KOPT-K1 (cell line): ENCODE measurements at regions not wholly inside any gene's neighbourhood (a gene's known extent, or its start where the extent isn't known, plus 50 kb on each side); places are given as distances from the start of the nearest gene placed in this dataset.

Source experiments
- H3K27ac ChIP-seq: fragments of 200-600 bp; sonication (generic); 2 replicates; pipeline ENCODE4 v1.5.1; 2016; ENCODE audit warnings: antibody characterized with exemption, mild to moderate bottlenecking, low read depth, low read length; ENCODE audit not compliant: poor library complexity, severe bottlenecking
- H3K36me3 ChIP-seq: fragments of 200-600 bp; sonication (generic); 2 replicates; pipeline ENCODE4 v1.5.1; 2017; ENCODE audit warnings: antibody characterized with exemption, mild to moderate bottlenecking, low read length, moderate library complexity; ENCODE audit not compliant: insufficient read depth
- H3K9me3 ChIP-seq: fragments of 200-600 bp; sonication (generic); 2 replicates; pipeline ENCODE4 v1.5.1; 2017; ENCODE audit warnings: antibody characterized with exemption, low read length, mild to moderate bottlenecking; ENCODE audit not compliant: insufficient read depth, poor library complexity, severe bottlenecking

DNA sequence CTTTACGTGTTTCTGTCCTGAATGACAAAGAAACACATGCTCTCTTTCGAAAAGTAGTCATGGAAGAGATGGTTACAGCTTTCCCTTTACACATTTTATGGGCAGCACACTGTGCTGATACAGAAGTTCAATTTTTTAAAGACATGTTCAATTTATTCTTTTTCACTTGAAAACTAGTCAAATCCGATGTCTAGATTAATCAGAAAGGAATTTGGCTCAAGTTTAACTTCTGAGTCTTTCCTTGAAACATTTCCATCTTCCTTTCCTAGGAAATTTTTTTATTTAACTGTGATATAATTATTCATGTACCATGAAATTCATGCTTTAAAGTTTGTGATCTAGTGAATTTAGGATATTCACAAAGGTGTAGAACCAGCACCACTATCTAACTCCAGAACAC is 360.1 kb downstream of the TNS3 start:
- no peaks in the 10 kb centered on the region for H3K36me3 ChIP-seq
- H3K27ac ChIP-seq = no peak overlapping the region
- H3K9me3 ChIP-seq = no peaks in the 10 kb centered on the region

DNA sequence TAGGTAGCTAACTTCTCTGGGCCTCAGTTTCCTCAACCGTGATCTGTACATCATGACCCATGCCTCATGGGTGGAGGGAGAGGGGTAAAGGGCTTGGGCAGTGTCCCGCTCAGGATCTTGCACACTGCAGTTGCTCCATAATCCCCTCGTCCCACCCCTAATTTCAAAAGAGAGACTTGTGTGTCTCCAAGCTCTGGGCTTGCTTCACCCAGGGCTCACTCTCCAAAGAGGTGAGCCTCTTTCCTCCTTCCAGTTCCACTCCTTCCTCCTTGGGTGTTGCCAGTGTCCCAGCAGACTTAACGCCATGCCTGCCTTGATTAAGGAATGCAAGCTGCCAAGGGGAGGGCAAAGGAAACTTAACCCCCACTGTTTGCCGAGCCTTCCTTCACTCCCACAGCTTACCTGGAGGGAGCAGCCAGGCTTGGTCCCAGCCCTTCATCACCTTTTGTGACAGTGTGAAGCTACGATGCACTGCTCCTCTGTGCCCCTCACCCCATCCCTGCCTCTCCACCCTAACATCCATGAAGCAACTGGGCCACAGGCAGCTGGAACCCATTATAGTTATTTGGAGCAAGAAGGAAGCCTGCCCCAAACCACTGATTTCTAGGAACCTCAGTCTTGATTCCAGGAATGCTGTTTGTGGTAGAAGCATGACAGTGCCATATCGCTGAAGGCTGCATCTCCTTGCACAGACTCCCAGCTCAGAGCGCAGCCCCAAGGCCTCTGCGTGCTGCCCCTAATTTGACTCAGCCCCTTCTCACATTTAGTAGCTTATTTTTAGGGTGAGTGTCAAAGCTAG is 363.3 kb downstream of the TNS3 start:
- Histone ChIP-seq H3K9me3 (no peaks in the 10 kb centered on the region), H3K36me3 (no peaks in the 10 kb centered on the region), H3K27ac (no peak overlapping the region)

DNA sequence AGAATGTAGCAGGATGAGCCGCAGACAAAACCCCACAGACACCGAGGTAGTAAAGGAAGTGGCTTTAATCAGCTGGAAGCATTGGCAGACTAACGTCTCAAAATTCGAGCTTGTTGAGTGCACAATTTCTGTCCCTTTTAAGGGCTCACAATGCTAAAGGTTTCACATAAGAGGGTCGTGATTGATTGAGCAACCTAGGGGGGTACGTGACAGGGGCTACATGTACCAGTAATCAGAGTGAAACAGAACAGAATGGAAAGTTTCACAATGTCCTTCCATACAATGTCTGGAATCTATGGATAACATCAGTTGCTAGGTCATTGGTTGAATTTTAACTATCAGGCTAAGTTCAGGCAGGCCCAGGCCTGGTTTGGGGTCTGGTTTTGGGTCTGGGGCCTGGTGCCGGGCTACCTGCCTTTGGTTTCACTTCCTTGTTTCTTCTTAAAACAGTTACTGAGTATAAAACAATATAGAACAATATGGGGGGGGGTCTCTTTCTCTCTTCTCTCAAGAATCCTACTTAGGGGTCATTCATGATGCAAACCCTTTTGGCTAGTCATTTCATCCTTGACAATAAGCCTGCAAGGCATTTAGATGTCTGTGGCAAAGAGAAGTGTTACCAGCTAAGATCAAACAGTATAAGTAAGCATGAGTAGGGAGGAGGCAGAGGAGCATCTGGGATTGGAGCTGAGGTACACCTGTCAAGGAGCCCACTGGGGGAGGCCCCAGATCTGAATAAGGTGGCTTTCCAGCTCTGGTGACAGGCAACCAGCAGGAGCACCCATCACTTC is 364.1 kb downstream of the TNS3 start:
- Histone ChIP-seq H3K9me3 (no peaks in the 10 kb centered on the region), H3K27ac (no peak overlapping the region), H3K36me3 (no peaks in the 10 kb centered on the region)

DNA sequence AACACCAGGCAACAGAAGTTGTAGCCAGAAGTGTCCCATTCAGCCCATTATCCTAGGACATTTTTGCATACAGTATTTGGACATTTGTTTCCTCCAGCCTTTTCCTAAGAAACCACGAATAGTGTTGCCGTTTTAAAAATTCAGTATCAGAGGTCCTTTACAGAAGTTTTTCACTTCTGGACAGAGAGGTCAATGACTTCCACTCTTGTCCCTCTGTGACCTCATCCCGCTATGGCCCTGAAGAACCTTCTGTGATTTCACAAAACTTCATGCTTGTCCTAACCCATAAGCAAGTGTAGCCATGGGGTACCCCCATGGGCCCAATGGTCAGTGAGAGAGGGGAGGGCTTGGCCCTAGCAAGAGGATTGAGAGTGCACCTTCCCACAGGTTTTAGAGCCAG is 364.8 kb downstream of the TNS3 start:
- H3K36me3 ChIP-seq = no peaks in the 10 kb centered on the region

DNA sequence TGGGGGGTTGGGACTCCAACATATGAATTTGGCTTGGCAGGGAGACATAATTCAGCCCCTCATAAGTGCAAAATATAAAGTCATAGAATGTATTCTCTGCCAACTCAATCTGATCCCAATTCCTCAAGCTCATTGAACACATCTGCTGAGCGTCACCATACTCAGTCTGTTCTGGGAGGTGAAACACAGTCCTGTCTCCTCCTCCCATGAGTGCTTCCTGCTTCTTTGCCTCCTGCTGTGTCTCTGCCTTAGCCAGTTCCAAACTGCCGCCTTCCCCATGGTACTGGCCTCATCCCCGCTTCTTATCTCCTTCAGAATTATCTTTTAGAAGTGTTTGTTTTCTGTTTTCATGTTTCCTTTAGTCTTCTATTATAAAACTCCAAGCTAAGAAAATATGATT is 365.5 kb downstream of the TNS3 start:
- no peak overlapping the region for H3K27ac ChIP-seq

More for the DNA sequence above, 364.8 kb downstream of the TNS3 start:
- H3K27ac ChIP-seq = no peak overlapping the region
- H3K9me3 ChIP-seq = no peaks in the 10 kb centered on the region

DNA sequence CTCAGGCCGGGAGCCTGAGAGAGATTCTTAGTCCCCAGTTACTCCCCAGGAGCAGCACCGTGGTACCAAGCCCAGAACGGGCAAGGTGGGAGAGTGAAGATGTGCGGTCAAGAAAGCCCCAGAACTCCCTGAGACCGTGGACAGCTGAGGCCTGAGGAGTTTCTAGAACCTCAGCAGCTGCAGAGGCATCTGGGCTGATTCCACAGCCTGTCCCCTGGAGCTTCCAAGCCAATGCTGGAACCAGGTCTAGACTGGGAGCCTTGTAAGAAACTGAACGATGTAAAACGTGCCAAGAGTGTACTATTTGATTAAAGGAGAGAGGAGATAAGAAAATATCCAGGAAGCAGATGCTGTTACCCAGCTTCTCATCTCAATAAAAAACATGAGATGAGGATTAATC is 366.3 kb downstream of the TNS3 start:
- Histone ChIP-seq H3K9me3 (no peaks in the 10 kb centered on the region), H3K27ac (no peak overlapping the region), H3K36me3 (no peaks in the 10 kb centered on the region)

More for the DNA sequence above, 365.5 kb downstream of the TNS3 start:
- Histone ChIP-seq H3K9me3 (no peaks in the 10 kb centered on the region), H3K36me3 (no peaks in the 10 kb centered on the region)

DNA sequence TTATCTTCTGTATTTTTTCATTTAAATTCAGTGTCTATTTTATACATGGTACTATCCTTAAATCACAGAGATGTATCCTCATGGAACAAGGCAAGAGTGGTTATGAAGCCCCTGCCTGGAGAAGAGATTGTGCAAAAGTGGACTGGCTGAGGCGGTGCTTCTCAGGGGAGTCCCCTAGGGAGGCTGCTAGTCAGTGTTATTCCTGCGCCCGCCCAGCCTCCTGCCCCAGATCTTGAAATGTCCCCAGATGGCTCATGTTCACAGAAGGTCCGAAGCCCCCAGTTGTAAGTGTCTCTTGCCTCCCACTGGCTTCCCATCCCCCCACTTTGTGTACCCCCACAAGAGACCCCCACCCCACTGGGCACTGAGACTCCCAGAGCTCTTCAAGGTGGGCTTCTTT is 366.9 kb downstream of the TNS3 start:
- no peaks in the 10 kb centered on the region for H3K36me3 ChIP-seq
- no peaks in the 10 kb centered on the region for H3K9me3 ChIP-seq
- H3K27ac ChIP-seq = no peak overlapping the region

DNA sequence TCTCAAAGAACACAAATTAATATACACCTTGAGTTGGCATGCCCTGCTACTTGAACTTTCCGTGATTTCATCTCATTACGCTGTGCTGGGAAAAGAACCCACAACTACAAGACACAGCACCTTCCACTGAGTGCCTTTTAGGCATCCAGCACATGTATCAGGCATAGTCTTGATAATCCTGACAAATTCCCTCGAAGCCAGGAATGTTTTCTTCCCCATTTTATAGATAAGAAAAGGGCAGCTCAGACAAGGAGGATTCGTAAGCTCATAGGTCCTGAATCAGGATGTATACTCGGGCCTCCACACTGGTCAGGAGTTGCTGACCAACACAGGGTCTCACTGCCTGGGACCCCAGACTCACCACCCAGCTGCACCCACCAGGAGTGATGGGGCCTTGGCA is 368.6 kb downstream of the TNS3 start:
- no peak overlapping the region for H3K27ac ChIP-seq
- no peaks in the 10 kb centered on the region for H3K36me3 ChIP-seq
- H3K9me3 ChIP-seq = no peaks in the 10 kb centered on the region

DNA sequence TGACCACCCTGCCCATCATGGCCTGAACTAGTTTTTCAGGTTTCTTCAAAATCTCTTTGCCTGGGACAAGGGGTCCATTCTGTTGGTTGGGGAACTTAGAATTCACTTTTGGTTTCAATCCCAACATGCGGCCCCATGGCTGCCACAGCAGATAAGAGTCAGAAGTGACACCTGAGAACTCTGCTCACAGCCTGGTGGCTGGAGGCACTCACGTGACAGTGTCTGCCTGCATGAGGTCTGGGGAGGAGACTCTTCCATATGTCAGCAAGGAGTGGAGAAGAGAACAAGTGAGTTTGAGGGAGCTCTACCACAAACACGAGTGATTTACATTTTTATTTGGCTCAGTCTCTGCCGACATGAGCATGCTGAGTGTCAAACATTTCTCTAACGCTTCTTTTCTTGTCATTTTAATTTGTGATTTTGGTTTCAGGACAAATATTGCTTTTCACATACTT is 370.4 kb downstream of the TNS3 start:
- no peaks in the 10 kb centered on the region for H3K36me3 ChIP-seq

DNA sequence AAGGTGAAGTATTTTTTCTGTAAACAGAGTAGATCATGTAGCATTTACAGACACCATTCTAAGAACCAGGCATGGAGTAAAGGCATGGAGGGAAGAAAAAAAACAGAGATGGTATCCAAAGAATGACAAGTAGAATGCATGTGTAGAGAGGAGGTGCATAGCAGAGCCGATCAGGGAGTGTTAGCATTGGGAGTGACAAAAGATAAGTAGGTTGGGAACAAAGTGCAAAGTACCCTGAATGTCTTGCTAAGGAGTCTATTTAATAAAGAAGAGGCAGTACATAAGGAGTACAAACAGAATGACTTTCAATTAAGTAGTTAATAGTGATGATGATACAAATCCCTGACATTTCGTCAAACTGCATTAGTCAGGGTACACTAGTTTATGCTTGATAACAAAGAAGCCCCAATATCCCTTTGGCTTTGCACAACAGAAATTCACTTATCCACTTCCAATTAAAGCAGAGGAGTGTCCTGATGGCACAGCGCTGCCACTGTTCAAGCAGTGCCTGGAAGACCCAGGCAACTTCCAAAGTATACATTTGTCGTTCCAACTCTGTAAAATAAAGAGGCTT is 371.5 kb downstream of the TNS3 start:
- H3K27ac ChIP-seq = no peak overlapping the region
- H3K36me3 ChIP-seq = no peaks in the 10 kb centered on the region

More for the DNA sequence above, 370.4 kb downstream of the TNS3 start:
- Histone ChIP-seq H3K27ac (no peak overlapping the region), H3K9me3 (no peaks in the 10 kb centered on the region)

DNA sequence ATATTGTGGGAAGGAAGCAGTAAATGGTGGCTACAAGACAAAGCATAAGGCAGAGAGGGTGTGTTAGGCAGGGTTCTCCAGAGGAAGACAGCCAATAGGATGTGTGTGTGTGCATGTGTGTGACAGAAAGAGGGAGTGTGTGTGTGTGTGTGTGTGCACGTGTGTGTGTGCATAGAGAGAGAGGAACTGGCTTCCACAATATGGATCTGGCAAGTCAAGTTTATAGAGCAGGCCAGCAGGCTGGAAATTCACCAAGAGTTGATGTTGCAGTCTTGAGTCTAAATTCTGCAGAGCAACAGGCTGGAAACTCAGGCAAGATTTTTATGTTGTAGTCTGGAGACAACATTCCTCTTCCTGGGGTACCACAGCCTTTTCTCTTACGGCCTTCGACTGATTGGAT is 374.0 kb downstream of the TNS3 start:
- Histone ChIP-seq H3K36me3 (no peaks in the 10 kb centered on the region), H3K9me3 (no peaks in the 10 kb centered on the region)

More for the DNA sequence above, 371.5 kb downstream of the TNS3 start:
- no peaks in the 10 kb centered on the region for H3K9me3 ChIP-seq

DNA sequence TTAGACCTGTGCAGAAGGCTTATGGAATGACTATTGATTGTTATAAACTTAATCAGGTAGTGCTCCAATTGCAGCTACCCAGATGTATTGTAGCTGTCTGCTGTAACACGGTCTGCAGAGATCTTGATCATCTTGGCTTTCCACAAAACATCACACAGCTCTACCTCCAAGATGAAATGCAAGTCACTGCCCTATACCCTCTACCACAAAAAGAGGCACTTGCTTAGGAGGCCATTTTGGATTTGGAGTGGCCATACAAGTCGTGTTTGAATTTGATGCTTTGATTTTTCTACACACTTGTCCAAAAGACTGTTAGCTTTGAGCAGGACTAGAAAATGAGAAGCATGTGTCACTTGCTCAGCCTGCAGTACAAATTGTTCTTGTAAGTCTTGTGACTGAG is 377.2 kb downstream of the TNS3 start:
- no peaks in the 10 kb centered on the region for H3K36me3 ChIP-seq
- no peaks in the 10 kb centered on the region for H3K9me3 ChIP-seq
- no peak overlapping the region for H3K27ac ChIP-seq

More for the DNA sequence above, 374.0 kb downstream of the TNS3 start:
- no peak overlapping the region for H3K27ac ChIP-seq

DNA sequence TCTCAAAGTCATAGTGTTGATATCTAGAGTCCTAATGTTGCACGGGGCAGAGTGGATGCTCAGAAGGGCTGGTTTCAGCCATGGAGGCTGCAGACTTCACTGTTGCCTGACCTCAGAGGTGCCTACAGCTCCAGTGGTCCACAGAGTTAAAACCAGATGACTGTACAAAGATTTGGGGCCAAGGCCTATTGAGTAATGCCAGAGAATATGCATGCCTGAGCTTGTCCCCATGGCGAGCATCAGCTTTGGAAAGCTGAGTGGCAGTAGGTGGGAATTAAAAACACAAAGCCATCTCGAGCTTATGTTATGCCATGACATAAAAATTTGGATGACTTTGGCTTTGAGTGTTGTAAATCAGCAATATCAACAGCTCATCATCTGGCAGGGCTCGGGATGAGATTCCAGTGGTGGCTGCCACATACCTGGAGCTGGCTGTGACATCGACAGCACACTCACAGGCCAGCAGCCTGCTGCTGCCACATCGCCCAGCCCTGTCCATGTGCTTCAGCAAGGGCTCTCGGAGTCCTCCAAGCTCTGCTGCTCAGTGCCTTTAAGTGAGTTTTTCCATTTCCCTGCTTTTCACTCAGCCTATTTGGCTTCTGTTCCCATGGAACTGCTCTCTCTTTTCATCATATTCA is 379.6 kb downstream of the TNS3 start:
- H3K9me3 ChIP-seq = no peaks in the 10 kb centered on the region
- no peaks in the 10 kb centered on the region for H3K36me3 ChIP-seq
- H3K27ac ChIP-seq = no peak overlapping the region

DNA sequence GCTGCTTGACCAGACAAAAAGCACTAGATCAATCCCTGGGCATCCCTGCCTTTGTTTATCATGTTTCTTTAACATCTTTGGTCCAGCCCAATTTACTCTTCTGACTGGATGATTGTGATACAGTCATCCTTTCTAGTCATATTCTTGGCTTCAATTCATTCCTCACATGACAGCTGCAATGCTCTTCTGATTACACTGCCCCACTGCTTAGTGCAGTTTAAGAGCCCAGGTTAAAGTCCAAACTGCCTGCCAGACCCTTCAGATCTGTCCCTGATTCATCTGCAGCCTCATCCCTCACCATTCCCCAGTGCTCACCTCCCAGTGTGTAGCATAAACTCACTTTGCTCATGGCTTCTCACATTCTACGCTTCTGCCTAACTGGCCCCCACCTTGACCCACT is 383.8 kb downstream of the TNS3 start:
- Histone ChIP-seq H3K36me3 (no peaks in the 10 kb centered on the region), H3K27ac (no peak overlapping the region), H3K9me3 (no peaks in the 10 kb centered on the region)

DNA sequence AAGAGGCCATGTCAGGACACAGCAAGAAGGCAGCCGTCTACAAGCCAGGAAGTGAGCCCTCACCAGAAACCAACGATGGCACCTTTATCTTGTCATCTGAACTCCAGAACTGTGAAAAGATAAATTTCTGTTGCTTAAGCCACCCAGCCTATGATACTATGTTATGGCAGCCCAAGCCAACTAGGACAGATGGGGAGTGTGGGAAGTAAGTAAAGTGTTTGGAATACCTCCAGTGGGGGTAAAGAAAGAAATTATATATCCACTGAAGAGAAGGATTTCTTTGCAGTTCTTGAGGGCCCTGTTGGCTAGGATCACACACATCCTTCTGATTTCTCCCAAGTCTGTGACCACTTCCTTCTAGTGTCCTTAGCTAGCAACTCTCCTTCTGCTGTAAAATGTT is 384.4 kb downstream of the TNS3 start:
- no peak overlapping the region for H3K27ac ChIP-seq
- H3K9me3 ChIP-seq = no peaks in the 10 kb centered on the region
- no peaks in the 10 kb centered on the region for H3K36me3 ChIP-seq
